Activated naive CD4-positive, alpha-beta T cell treated with anti-CD3 and anti-CD28 coated beads for 36 hours (primary cell): ENCODE measurements at regions not wholly inside any gene's neighbourhood (a gene's known extent, or its start where the extent isn't known, plus 50 kb on each side); places are given as distances from the start of the nearest gene placed in this dataset.

Experiments
- CTCF ChIA-PET: fragments of 350-600 bp; sonication (Branson Sonifier 250); formaldehyde crosslinking; loops from one replicate; lab custom pipeline; 2021; ENCODE audit warnings: antibody characterized with exemption; lab: Charles Lee
- DNase-seq: peaks from one replicate; pipeline ENCODE4 v3.0.0-alpha.2; 2020
- H3K27ac Mint-ChIP-seq: one replicate; pipeline ENCODE4 v1.8.0; 2021; ENCODE audit warnings: mild to moderate bottlenecking, mixed read lengths
- H3K27me3 Mint-ChIP-seq: one replicate; pipeline ENCODE4 v1.8.0; 2021; ENCODE audit warnings: low read depth, mixed read lengths
- H3K36me3 Mint-ChIP-seq: one replicate; pipeline ENCODE4 v1.8.0; 2021; ENCODE audit warnings: low read depth, mixed read lengths
- H3K4me1 Mint-ChIP-seq: one replicate; pipeline ENCODE4 v1.8.0; 2021; ENCODE audit warnings: low read depth, mixed read lengths
- H3K4me3 Mint-ChIP-seq: one replicate; pipeline ENCODE4 v1.8.0; 2021; ENCODE audit warnings: mild to moderate bottlenecking, moderate library complexity, mixed read lengths
- H3K9me3 Mint-ChIP-seq: one replicate; pipeline ENCODE4 v1.8.0; 2021; ENCODE audit warnings: mixed read lengths
- intact Hi-C: fragments of 100-400 bp; cut with micrococcal nuclease; formaldehyde crosslinking; loops from one replicate; pipeline ENCODE4 v1.15.1; 2023

GRCh38 chr20:19961293-19961692, 55.9 kb upstream of the NAA20 start:
- intact Hi-C loops: no loop called here
- no peak overlapping the region for H3K4me3 Mint-ChIP-seq
- CTCF ChIA-PET: no interaction called here
- H3K4me1 Mint-ChIP-seq: no peaks in the 10 kb centered on the region
- no peaks in the 10 kb centered on the region for H3K27me3 Mint-ChIP-seq
- no peak for DNase-seq
- H3K36me3 Mint-ChIP-seq: no peaks in the 10 kb centered on the region
- no peak overlapping the region for H3K27ac Mint-ChIP-seq
- no peaks in the 10 kb centered on the region for H3K9me3 Mint-ChIP-seq

- Mint-ChIP-seq H3K4me3 (no peak overlapping the region), H3K27ac (no peak overlapping the region), H3K9me3 (no peaks in the 10 kb centered on the region), H3K4me1 (no peaks in the 10 kb centered on the region), H3K27me3 (no peaks in the 10 kb centered on the region), H3K36me3 (no peaks in the 10 kb centered on the region)
- CTCF ChIA-PET: no interaction called here
- DNase-seq: no peak
- intact Hi-C loops: no loop called here
These were observed 54.2 kb upstream of the NAA20 start for GRCh38 chr20:19962958-19963357.

GRCh38 chr20:19964289-19965265, 52.6 kb upstream of the NAA20 start:
- Mint-ChIP-seq H3K4me3 (no peak overlapping the region), H3K27ac (no peak overlapping the region), H3K27me3 (no peaks in the 10 kb centered on the region), H3K9me3 (no peaks in the 10 kb centered on the region), H3K4me1 (peaks cover 10% of the 10 kb centered on the region), H3K36me3 (no peaks in the 10 kb centered on the region)
- CTCF ChIA-PET: interaction anchor here (0.6 to 0.9 kb wide), 2 partner anchors 120 to 173 kb away, joined by 3 to 5 read pairs; no protein-coding TSS in a partner anchor
- intact Hi-C loops: no loop called here
- no peak for DNase-seq

GRCh38 chr20:19966840-19967239, 50.3 kb upstream of the NAA20 start:
- DNase-seq: no peak
- Mint-ChIP-seq H3K4me3 (no peak overlapping the region), H3K9me3 (no peaks in the 10 kb centered on the region), H3K27me3 (no peaks in the 10 kb centered on the region), H3K27ac (no peak overlapping the region), H3K36me3 (no peaks in the 10 kb centered on the region), H3K4me1 (peaks cover 10% of the 10 kb centered on the region)
- intact Hi-C loops: no loop called here
- CTCF ChIA-PET: no interaction called here
